Esophagus muscularis mucosa (tissue), 3 donors: ENCODE measurements at regions not wholly inside any gene's neighbourhood (a gene's known extent, or its start where the extent isn't known, plus 50 kb on each side); places are given as distances from the start of the nearest gene placed in this dataset.

Source experiments
- CTCF ChIP-seq, 3 experiments: fragments of 200-600 bp in 2 of 3; fragments of 450-650 bp in 1 of 3; sonication (generic) in 2 of 3; IDR thresholded peaks; one replicate each; pipeline ENCODE4 v1.5.1; 2017 to 2019; ENCODE audit warnings: antibody characterized with exemption in 3 of 3, mild to moderate bottlenecking in 2 of 3, moderate library complexity in 1 of 3
- POLR2AphosphoS5 ChIP-seq, 2 donors: sonication (generic); formaldehyde crosslinking; IDR thresholded peaks; one replicate each; pipeline ENCODE4 v1.6.1; 2017; ENCODE audit warnings: antibody characterized with exemption in 2 of 2

GRCh38 chr12:76697849-76698248 is 66.1 kb upstream of the ZDHHC17 start:
- TF ChIP-seq CTCF (IDR thresholded peaks at IDR 0.05), result no peak
- no peak for TF ChIP-seq POLR2AphosphoS5 (IDR thresholded peaks at IDR 0.05)
